CD4-positive, alpha-beta T cell treated with Interleukin-15 for 4 hours (primary cell): ENCODE measurements at regions not wholly inside any gene's neighbourhood (a gene's known extent, or its start where the extent isn't known, plus 50 kb on each side); places are given as distances from the start of the nearest gene placed in this dataset.

Experiments
- DNase-seq: peaks from one replicate; pipeline ENCODE4 v3.0.0-alpha.2; 2020; ENCODE audit warnings: low spot score

- no peak for DNase-seq
Observed at GRCh38 chr6:167674486-167674885, 152.2 kb upstream of the AFDN start.

GRCh38 chr6:167676000-167676665, 150.6 kb upstream of the AFDN start:
- DNase-seq: no peak

GRCh38 chr6:167676666-167677421, 149.9 kb upstream of the AFDN start:
- DNase-seq: no peak

GRCh38 chr6:167677422-167677789, 149.3 kb upstream of the AFDN start:
- DNase-seq: no peak

GRCh38 chr6:167678102-167679101, 148.3 kb upstream of the AFDN start:
- DNase-seq: no peak

- DNase-seq: no peak
Observed at GRCh38 chr6:167679122-167679736, 147.5 kb upstream of the AFDN start.

GRCh38 chr6:167679790-167680604, 146.7 kb upstream of the AFDN start:
- DNase-seq: no peak

- no peak for DNase-seq
Observed at GRCh38 chr6:167680605-167681149, 146.0 kb upstream of the AFDN start.

- no peak for DNase-seq
Observed at GRCh38 chr6:167682125-167682524, 144.6 kb upstream of the AFDN start.

GRCh38 chr6:167682546-167683027, 144.1 kb upstream of the AFDN start:
- no peak for DNase-seq

GRCh38 chr6:167683028-167683862, 143.5 kb upstream of the AFDN start:
- DNase-seq: no peak

- no peak for DNase-seq
Observed at GRCh38 chr6:167684276-167685104, 142.2 kb upstream of the AFDN start.

GRCh38 chr6:167685654-167686053, 141.1 kb upstream of the AFDN start:
- DNase-seq: no peak

GRCh38 chr6:167686204-167686893, 140.4 kb upstream of the AFDN start:
- no peak for DNase-seq

GRCh38 chr6:167687116-167687725, 139.5 kb upstream of the AFDN start:
- no peak for DNase-seq

- DNase-seq: no peak
Observed at GRCh38 chr6:167688123-167688522, 138.6 kb upstream of the AFDN start.

- no peak for DNase-seq
Observed at GRCh38 chr6:167689278-167689677, 137.4 kb upstream of the AFDN start.

GRCh38 chr6:167689751-167690150, 137.0 kb upstream of the AFDN start:
- DNase-seq: no peak
